GM19324 (cell line): ENCODE measurements at regions not wholly inside any gene's neighbourhood (a gene's known extent, or its start where the extent isn't known, plus 50 kb on each side); places are given as distances from the start of the nearest gene placed in this dataset.

Source experiments
- ATAC-seq: cut with Tn5 transposase; IDR thresholded peaks from one replicate; pipeline ENCODE4 v1.9.1; 2021; ENCODE audit warnings: mild to moderate bottlenecking, moderate library complexity; ENCODE audit not compliant: unreplicated experiment, low FRiP score

- ATAC-seq: no peak
Measured at GRCh38 chr2:120473522-120474271, 127.8 kb downstream of the INHBB start.

DNA sequence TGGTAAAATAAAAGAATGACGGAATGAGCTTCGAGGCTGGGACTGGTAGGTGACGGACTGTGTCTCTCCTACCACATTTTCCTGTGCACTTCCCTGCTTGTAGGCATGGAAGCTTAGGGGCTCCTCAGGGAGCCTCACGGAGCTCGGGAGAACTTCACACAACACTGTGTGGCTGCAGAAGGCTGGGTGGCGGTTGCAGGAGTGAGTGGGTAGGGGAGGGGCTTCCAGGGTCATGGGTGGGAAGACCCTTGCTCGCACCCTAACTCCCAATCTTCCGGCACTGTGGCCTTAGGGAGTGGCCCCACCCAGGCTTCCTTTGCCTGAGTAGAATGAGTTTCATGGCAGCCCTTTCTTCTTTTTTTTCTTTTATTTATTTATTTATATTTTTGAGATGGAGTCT lies 128.6 kb downstream of the INHBB start:
- no peak for ATAC-seq

GRCh38 chr2:120476141-120476540 lies 130.2 kb downstream of the INHBB start:
- ATAC-seq: no peak

- no peak for ATAC-seq
Measured at GRCh38 chr2:120477198-120477597, 131.3 kb downstream of the INHBB start.

GRCh38 chr2:120477831-120478481 lies 132.0 kb downstream of the INHBB start:
- no peak for ATAC-seq

DNA sequence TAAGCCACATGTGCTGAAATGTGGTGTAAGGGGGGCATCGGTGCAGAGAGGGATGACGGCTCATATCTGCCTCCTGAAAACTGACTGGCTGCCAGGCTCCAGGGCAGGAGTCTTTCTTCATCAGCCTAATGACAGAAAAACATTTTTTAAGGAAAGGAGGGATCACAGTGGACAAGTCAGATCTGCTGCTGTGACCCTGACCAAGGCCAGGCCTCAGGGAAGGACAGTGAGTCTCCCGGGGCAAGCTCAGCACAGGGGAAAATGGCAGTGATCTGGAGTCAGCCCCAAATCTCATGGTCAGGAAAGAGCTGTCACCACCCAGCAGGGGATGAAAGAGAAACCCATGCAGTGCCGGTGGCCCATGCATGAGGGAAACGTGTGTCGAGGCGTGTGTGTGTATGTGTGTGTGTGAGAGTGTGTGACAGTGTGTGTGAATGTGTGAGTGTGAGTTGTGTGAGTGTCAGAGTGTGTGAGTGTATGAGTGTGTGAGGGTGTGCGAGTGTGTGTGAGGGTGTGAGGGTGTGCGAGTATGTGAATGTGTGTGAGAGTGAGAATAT lies 134.5 kb downstream of the INHBB start:
- ATAC-seq: no peak

DNA sequence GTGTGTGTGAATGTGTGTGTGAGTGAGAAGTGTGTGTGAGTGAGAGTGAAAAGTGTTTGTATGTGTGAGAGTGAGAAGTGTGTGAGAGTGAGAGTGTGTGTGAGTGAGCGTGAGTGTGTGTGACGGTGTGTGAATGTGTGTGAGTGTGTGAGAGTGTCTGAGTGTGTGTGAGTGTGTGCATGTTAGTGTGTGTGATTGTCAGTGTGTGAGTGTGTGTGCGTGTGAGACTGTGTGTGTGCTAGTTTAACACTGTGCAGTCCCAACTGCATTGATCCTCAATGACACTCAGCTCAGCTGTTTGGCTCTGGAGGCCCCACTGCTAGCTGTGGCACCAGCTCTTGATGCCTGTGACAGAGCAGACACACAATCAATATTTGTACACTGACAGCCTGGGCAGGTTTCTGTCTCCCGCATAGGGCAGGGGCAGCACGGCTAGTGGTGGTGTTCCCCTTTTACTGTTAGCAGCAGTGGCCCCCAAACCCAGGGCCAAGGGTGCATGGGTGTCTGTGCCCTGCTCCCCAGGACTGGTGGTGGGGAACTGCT lies 135.0 kb downstream of the INHBB start:
- ATAC-seq: no peak

- ATAC-seq: no peak
Measured at GRCh38 chr2:120481446-120482194, 135.7 kb downstream of the INHBB start.

GRCh38 chr2:120482334-120482733 lies 136.4 kb downstream of the INHBB start:
- no peak for ATAC-seq

GRCh38 chr2:120483355-120483754 lies 137.4 kb downstream of the INHBB start:
- ATAC-seq: no peak

DNA sequence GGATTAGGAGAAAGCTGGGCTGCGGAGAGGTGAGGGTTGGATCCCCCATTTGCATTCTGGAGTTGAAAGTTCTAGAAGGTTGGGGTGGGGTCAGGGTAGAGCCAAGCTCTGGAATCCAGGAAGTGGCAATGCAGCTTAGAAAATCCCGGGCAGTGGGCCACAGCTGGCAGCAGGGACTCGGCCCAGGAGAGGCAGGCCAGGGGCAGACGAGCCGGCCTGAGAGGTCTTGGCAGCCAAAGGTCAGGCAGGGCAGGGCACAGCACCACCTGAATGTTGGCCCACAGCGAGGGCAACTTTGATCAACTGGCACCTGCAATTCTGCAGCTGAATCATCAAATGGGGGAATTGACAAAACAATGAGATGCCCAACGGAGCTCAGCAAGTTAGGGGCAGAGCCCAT lies 139.2 kb downstream of the INHBB start:
- no peak for ATAC-seq

DNA sequence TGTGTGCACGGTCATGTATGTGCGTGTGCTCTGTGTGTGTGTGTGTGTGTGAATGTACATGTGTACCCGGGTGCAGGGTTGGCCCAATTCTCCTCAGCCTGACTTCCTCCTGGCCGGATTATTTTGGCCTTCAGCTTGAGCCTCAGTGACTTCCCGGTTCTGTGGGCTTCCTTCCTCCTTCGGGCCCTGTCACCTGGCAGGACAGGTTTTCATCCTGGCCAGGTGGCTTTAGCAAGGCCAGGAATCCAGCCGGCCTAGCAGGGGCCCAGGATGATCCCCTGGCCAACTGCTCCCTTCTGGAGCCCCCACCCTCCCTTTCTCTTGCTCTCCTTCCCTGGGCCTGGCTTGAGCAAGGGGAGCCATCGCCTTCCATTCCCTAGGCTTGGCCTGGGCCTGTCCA lies 140.5 kb downstream of the INHBB start:
- no peak for ATAC-seq

- no peak for ATAC-seq
Measured at GRCh38 chr2:120486946-120487345, 141.0 kb downstream of the INHBB start.

GRCh38 chr2:120488531-120488930 lies 142.6 kb downstream of the INHBB start:
- no peak for ATAC-seq

- ATAC-seq: no peak
Measured at GRCh38 chr2:120489023-120489422, 143.1 kb downstream of the INHBB start.

GRCh38 chr2:120490091-120490798 lies 144.3 kb downstream of the INHBB start:
- ATAC-seq: no peak

DNA sequence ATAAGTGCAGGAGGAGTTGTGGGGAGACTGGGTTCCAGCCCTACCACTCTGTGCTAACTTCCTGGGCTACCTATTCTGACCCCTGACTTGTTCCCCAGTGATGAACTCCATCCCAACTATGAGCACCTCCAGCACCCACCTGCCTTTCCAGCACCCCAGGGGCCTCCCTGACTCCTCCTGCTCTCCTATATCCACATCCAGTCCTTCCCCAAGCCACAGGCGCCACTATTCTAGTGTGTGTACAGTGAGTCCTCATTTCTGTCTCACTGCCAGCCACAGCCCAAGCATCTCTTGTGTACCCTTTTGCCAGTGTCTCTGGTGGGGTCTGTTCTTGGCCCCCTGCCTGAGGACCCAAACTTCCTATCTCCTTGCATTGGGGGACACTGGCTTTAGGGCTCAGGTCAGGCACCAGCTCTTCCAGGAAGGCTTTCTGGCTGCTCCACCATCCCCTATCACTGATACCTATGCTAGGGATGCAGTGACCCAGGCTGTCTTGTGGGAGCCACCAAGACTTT lies 145.2 kb downstream of the INHBB start:
- no peak for ATAC-seq

GRCh38 chr2:120493231-120493630 lies 147.3 kb downstream of the INHBB start:
- ATAC-seq: no peak

- no peak for ATAC-seq
Measured at GRCh38 chr2:120494446-120494845, 148.5 kb downstream of the INHBB start.

GRCh38 chr2:120495586-120495985 lies 149.7 kb downstream of the INHBB start:
- ATAC-seq: no peak
